ENCODE measurements at regions not wholly inside any gene's neighbourhood (a gene's known extent, or its start where the extent isn't known, plus 50 kb on each side); places are given as distances from the start of the nearest gene placed in this dataset.

GRCh38 chr21:35952651-35953340 lies 107.5 kb downstream of the SETD4 start:
- H3K4me3 ChIP-seq (ENCODE audit: low read depth, low read length), result no peak overlapping the region
- TF ChIP-seq CTCF (IDR thresholded peaks at IDR 0.05; ENCODE audit: low read depth, low read length), result no peak

- TF ChIP-seq CTCF (IDR thresholded peaks at IDR 0.05; ENCODE audit: low read depth, low read length), result no peak
- H3K4me3 ChIP-seq (ENCODE audit: low read depth, low read length), result no peak overlapping the region
Observed at GRCh38 chr21:35948982-35949381, 111.3 kb downstream of the SETD4 start.

DNA sequence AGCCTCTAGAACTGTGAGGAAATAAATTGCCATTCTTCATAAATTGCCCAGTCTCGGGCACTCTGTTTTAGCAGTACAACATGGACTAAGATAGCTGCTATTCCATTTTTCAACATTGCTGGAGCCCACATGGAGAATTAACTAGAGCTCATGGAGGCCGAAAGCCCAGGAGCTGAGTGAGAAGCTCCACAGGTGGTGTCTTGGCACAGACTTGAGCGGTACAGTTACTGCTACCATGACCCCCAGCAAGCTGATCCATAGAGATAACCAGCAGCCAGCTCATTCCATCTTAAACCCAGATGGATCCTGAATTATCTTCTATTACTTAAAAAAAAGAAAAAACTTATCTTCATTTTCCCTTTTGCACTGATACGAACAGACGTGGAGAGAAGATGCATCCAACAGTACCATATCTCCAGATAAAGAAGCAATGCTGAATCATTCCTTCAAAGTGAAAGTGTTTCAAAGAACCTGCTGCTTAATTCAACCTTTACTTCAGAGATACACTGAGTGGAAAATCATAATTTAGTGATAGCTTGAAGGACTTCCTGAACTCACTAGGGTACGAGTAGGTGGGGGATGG lies 115.1 kb downstream of the SETD4 start:
- no peak overlapping the region for H3K4me3 ChIP-seq (ENCODE audit: low read depth, low read length)
- TF ChIP-seq CTCF (IDR thresholded peaks at IDR 0.05; ENCODE audit: low read depth, low read length), result no peak

- no peak overlapping the region for H3K4me3 ChIP-seq (ENCODE audit: low read depth, low read length)
- no peak for TF ChIP-seq CTCF (IDR thresholded peaks at IDR 0.05; ENCODE audit: low read depth, low read length)
Observed at GRCh38 chr21:35943752-35944151, 116.6 kb downstream of the SETD4 start.

GRCh38 chr21:35942211-35943144 lies 117.8 kb downstream of the SETD4 start:
- H3K4me3 ChIP-seq (ENCODE audit: low read depth, low read length), result no peak overlapping the region
- TF ChIP-seq CTCF (IDR thresholded peaks at IDR 0.05; ENCODE audit: low read depth, low read length), result no peak

DNA sequence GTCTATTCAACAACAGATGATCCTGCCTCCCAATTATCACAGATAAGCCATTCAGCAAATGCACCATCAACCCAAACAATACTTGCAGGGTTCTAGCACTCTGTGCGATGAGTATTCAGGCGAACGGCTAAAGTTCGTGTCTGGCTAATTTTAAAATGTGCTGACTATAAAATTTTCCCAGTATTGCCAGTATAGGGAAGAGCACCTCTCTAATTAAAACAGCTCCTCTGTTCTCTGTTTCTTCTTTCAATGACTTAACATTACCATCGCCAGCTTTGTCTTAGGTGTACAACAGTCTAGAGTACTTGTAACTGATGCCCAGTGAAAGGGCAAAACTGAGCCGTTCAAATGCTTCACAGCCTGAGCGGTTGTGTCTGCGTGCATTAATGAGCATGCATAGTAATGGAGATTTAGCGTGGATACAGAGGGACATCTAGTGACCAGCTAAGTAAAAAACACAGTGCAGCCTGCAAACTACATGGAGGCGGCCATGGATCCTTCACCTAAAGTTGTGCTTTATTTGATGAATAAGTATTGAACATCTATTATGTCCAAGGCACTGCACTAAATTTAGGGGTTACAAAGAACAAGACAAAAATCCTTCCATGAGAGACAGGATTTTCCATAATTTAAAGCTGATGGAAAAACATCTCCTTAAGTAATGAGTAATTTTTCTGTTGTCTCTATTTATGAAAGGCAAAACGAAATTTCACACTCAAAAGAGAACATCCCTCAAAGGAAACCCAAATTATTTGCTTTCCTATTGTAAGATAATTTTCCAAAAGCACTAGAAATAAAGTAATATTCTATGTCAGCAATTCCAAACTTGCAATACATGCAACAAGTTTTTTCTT lies 120.0 kb downstream of the SETD4 start:
- no peak overlapping the region for H3K4me3 ChIP-seq (ENCODE audit: low read depth, low read length)
- peak; percentile 55 for TF ChIP-seq CTCF (IDR thresholded peaks at IDR 0.05; ENCODE audit: low read depth, low read length)
